IMR-90 (cell line): ENCODE measurements at regions not wholly inside any gene's neighbourhood (a gene's known extent, or its start where the extent isn't known, plus 50 kb on each side); places are given as distances from the start of the nearest gene placed in this dataset.

Source experiments
- ATAC-seq: fragments of 200-7000 bp; cut with Tn5 transposase; 2 replicates; pipeline ENCODE4 v1.9.1; 2020; ENCODE audit warnings: low read depth, mild to moderate bottlenecking, moderate library complexity
- BruUV-seq: library from RNA; stranded (reverse); fragments of 400-500 nt; replicated peaks from 2 replicates; lab custom pipeline; 2021; lab: Mats Ljungman, UMichigan
- CTCF ChIA-PET: fragments of 300-600 bp; formaldehyde crosslinking; extraction: SDS; loops from one replicate; lab custom pipeline; 2021; ENCODE audit warnings: antibody characterized with exemption; lab: Yijun Ruan, JAX
- POLR2A ChIA-PET: fragments of 300-600 bp; sonication (Branson Sonifier 250); formaldehyde crosslinking; loops from one replicate; lab custom pipeline; 2022; ENCODE audit warnings: antibody characterized with exemption; ENCODE audit not compliant: unreplicated experiment; lab: Charles Lee
- DNase-seq: peaks from one replicate; pipeline ENCODE4 v3.0.0; 2013
- H2AFZ ChIP-seq: replicated peaks from 2 replicates; pipeline ENCODE3; 2013; ENCODE audit warnings: low read length, mild to moderate bottlenecking; ENCODE audit not compliant: poor library complexity
- H2AK5ac ChIP-seq: 2 replicates; pipeline ENCODE4 v1.6.1; 2013; ENCODE audit warnings: low read depth, low read length, inconsistent platforms
- H2AK9ac ChIP-seq: replicated peaks from 2 replicates; pipeline ENCODE3; 2013; ENCODE audit warnings: mild to moderate bottlenecking, low read depth, low read length, moderate library complexity; ENCODE audit not compliant: poor library complexity
- H2BK120ac ChIP-seq: 2 replicates; pipeline ENCODE4 v1.6.1; 2013; ENCODE audit warnings: low read depth, low read length, inconsistent platforms
- H2BK15ac ChIP-seq: 3 replicates; pipeline ENCODE4 v1.6.1; 2013; ENCODE audit warnings: low read depth, low read length, inconsistent platforms
- H2BK20ac ChIP-seq: 2 replicates; pipeline ENCODE4 v1.6.1; 2013; ENCODE audit warnings: low read depth, mild to moderate bottlenecking, inconsistent platforms, low read length, moderate library complexity
- H2BK5ac ChIP-seq: 2 replicates; pipeline ENCODE4 v1.6.1; 2013; ENCODE audit warnings: mild to moderate bottlenecking, low read depth, low read length, inconsistent platforms; ENCODE audit not compliant: poor library complexity, severe bottlenecking
- H3K14ac ChIP-seq: replicated peaks from 2 replicates; pipeline ENCODE4 v1.6.1; 2013; ENCODE audit warnings: low read depth, low read length, inconsistent platforms
- H3K18ac ChIP-seq: 2 replicates; pipeline ENCODE4 v1.6.1; 2013; ENCODE audit warnings: low read depth, low read length, control low read depth
- H3K23ac ChIP-seq: 2 replicates; pipeline ENCODE4 v1.6.1; 2013; ENCODE audit warnings: low read depth, low read length, inconsistent platforms
- H3K27ac ChIP-seq: 2 replicates; pipeline ENCODE4 v1.5.1; 2013; ENCODE audit warnings: mild to moderate bottlenecking, control low read depth, low read length; ENCODE audit not compliant: insufficient read depth
- H3K27me3 ChIP-seq: 2 replicates; pipeline ENCODE4 v1.6.1; 2013; ENCODE audit warnings: low read length; ENCODE audit not compliant: control insufficient read depth, insufficient read depth
- H3K36me3 ChIP-seq: 2 replicates; pipeline ENCODE4 v1.6.1; 2013; ENCODE audit warnings: low read length, mixed read lengths; ENCODE audit not compliant: control insufficient read depth, insufficient read depth
- H3K4ac ChIP-seq: 2 replicates; pipeline ENCODE4 v1.6.1; 2013; ENCODE audit warnings: low read depth, low read length, inconsistent platforms
- H3K4me1 ChIP-seq: 2 replicates; pipeline ENCODE4 v1.6.1; 2013; ENCODE audit warnings: low read length, mixed read lengths; ENCODE audit not compliant: control insufficient read depth, insufficient read depth
- H3K4me2 ChIP-seq: 2 replicates; pipeline ENCODE4 v1.6.1; 2013; ENCODE audit warnings: low read depth, mild to moderate bottlenecking, control low read depth, low read length, moderate library complexity
- H3K4me3 ChIP-seq: 2 replicates; pipeline ENCODE4 v1.5.1; 2013; ENCODE audit warnings: low read depth, mild to moderate bottlenecking, control low read depth, low read length, moderate library complexity; ENCODE audit not compliant: insufficient read depth
- H3K56ac ChIP-seq: 2 replicates; pipeline ENCODE4 v1.6.1; 2013; ENCODE audit warnings: low read length, inconsistent platforms; ENCODE audit not compliant: insufficient read depth; ENCODE audit errors: extremely low read depth
- H3K79me1 ChIP-seq, 2 experiments: 2 replicates each; pipeline ENCODE4 v1.6.1; 2013; ENCODE audit warnings: low read length in 2 of 2, inconsistent platforms in 1 of 2, low read depth in 1 of 2
- H3K9ac ChIP-seq: 2 replicates; pipeline ENCODE4 v1.6.1; 2013; ENCODE audit warnings: low read depth, low read length, control low read depth
- H3K9me1 ChIP-seq: 2 replicates; pipeline ENCODE4 v1.6.1; 2013; ENCODE audit warnings: low read length, inconsistent platforms; ENCODE audit not compliant: insufficient read depth
- H3K9me3 ChIP-seq: 2 replicates; pipeline ENCODE4 v1.6.1; 2013; ENCODE audit warnings: low read length; ENCODE audit not compliant: control insufficient read depth, insufficient read depth
- H4K20me1 ChIP-seq: 2 replicates; pipeline ENCODE4 v1.6.1; 2013; ENCODE audit warnings: low read length, inconsistent platforms; ENCODE audit not compliant: insufficient read depth
- H4K5ac ChIP-seq: 2 replicates; pipeline ENCODE4 v1.6.1; 2013; ENCODE audit warnings: mild to moderate bottlenecking, low read depth, low read length, control low read depth
- H4K8ac ChIP-seq, 2 experiments: 2 replicates each; pipeline ENCODE4 v1.6.1; 2013; ENCODE audit warnings: low read depth in 2 of 2, low read length in 2 of 2, control low read depth in 1 of 2, inconsistent platforms in 1 of 2
- H4K91ac ChIP-seq: 2 replicates; pipeline ENCODE4 v1.6.1; 2013; ENCODE audit warnings: low read depth, low read length, inconsistent platforms; ENCODE audit not compliant: insufficient read depth
- BHLHE40 ChIP-seq: fragments of 150-350 bp; IDR thresholded peaks from 2 replicates; pipeline ENCODE4 v1.6.1; 2016; ENCODE audit warnings: mild to moderate bottlenecking, low read depth, low read length
- CHD1 ChIP-seq: IDR thresholded peaks from 2 replicates; pipeline ENCODE4 v1.6.1; 2012; ENCODE audit warnings: low read depth, low read length, improper control_type of control experiment
- FOS ChIP-seq: fragments of 150-350 bp; IDR thresholded peaks from 2 replicates; pipeline ENCODE4 v1.6.1; 2016; ENCODE audit warnings: low read depth, low read length
- MAFK ChIP-seq: IDR thresholded peaks from 2 replicates; pipeline ENCODE4 v1.6.1; 2012; ENCODE audit warnings: low read depth, low read length, improper control_type of control experiment
- MAZ ChIP-seq: IDR thresholded peaks from 2 replicates; pipeline ENCODE4 v1.6.1; 2012; ENCODE audit warnings: low read depth, mild to moderate bottlenecking, low read length, improper control_type of control experiment, moderate library complexity, borderline replicate concordance
- MXI1 ChIP-seq: IDR thresholded peaks from 2 replicates; pipeline ENCODE4 v1.6.1; 2012; ENCODE audit warnings: low read depth, mild to moderate bottlenecking, low read length, moderate library complexity, borderline replicate concordance
- NFE2L2 ChIP-seq: fragments of 150-350 bp; IDR thresholded peaks from 2 replicates; pipeline ENCODE4 v1.6.1; 2016; ENCODE audit warnings: low read depth, mild to moderate bottlenecking, low read length
- POLR2A ChIP-seq: IDR thresholded peaks from 2 replicates; pipeline ENCODE4 v1.6.1; 2012; ENCODE audit warnings: mild to moderate bottlenecking, low read depth, low read length
- RAD21 ChIP-seq: IDR thresholded peaks from 2 replicates; pipeline ENCODE4 v1.6.1; 2012; ENCODE audit warnings: low read length, improper control_type of control experiment
- RFX5 ChIP-seq: IDR thresholded peaks from 2 replicates; pipeline ENCODE4 v1.8.0; 2012; ENCODE audit warnings: low read depth, mild to moderate bottlenecking, low read length, moderate library complexity
- SMC3 ChIP-seq: fragments of 150-350 bp; IDR thresholded peaks from 2 replicates; pipeline ENCODE4 v1.6.1; 2016; ENCODE audit warnings: low read depth, mild to moderate bottlenecking, antibody characterized with exemption, low read length, moderate library complexity
- WGBS, 2 experiments: methylation state at CpG; one replicate each; pipeline versions ENCODE4 v1.1.5 to v1.1.7; 2013; ENCODE audit warnings: missing lambda C conversion rate in 2 of 2; ENCODE audit not compliant: insufficient read length in 1 of 2; ENCODE audit errors: extremely low coverage in 2 of 2; 5-methylcytosine and 5-hydroxymethylcytosine counted together
- dilution Hi-C: fragments of 300-500 bp; cut with HindIII; formaldehyde crosslinking; loops from one replicate; pipeline ENCODE4 v1.14.3; 2018; ENCODE audit warnings: low sequenced_read_pairs; ENCODE audit not compliant: unreplicated experiment
- in situ Hi-C: fragments of 300-500 bp; cut with MboI; formaldehyde crosslinking; loops from 3 replicates; pipeline ENCODE4 v1.14.3; 2019; ENCODE audit warnings: low sequenced_read_pairs, inconsistent platforms, mixed read lengths
- intact Hi-C: fragments of 100-400 bp; cut with micrococcal nuclease; formaldehyde crosslinking; loops from 2 replicates; pipeline ENCODE4 v1.10.0; 2022
- TF ChIP-seq, protein P1 (sequence below): fragments of 150-350 bp; IDR thresholded peaks from 2 replicates; pipeline ENCODE4 v1.6.1; 2016; ENCODE audit warnings: low read depth, mild to moderate bottlenecking, low read length, moderate library complexity, borderline replicate concordance
- TF ChIP-seq, protein P2 (sequence below): conservative IDR thresholded peaks from 2 replicates; pipeline ENCODE4 v1.5.1; 2012; ENCODE audit warnings: mild to moderate bottlenecking, low read depth, low read length, improper control_type of control experiment

DNA sequence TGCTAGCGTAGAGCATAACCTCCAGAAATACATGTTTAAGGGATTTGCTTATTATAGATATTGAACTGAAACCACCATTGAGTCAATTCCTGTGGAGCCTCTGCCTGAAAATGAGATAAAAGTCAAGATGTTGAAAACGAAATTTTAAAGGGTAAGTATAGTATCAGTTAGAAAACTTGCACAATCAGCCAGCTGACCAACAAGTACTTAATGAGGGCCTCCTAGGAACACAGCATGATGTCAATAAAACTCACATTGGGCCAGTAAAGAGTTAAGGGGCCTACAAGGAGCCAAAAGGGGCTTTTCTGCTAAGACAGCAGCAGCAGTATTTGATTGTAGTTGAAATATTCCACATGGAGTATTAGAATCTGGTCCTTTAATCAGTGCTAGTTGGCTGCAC is 314.1 kb upstream of the PPARGC1A start:
- Histone ChIP-seq H2AFZ (no peak overlapping the region), H3K18ac (no peak overlapping the region), H3K23ac (no peak overlapping the region), H3K4ac (no peak overlapping the region), H2AK9ac (no peak overlapping the region), H3K27me3 (no peaks in the 10 kb centered on the region; the same call in 1 of the 2 replicates), H3K56ac (no peak overlapping the region), H3K4me3 (no peak overlapping the region), H3K4me1 (no peaks in the 10 kb centered on the region), H2BK15ac (no peak overlapping the region; the same call in 2 of the 3 replicates), H4K8ac (no peak overlapping the region), H4K20me1 (no peaks in the 10 kb centered on the region), H3K9me3 (no peaks in the 10 kb centered on the region), H2BK20ac (no peak overlapping the region), H3K9ac (no peak overlapping the region), H4K5ac (no peak overlapping the region), H4K91ac (no peak overlapping the region), H3K9me1 (no peaks in the 10 kb centered on the region), H3K27ac (no peak overlapping the region), H3K4me2 (no peak overlapping the region), H3K36me3 (no peaks in the 10 kb centered on the region), H3K14ac (no peak overlapping the region), H2AK5ac (no peak overlapping the region), H2BK5ac (no peak overlapping the region), H3K79me1 (no peaks in the 10 kb centered on the region), H2BK120ac (no peak overlapping the region)
- TF ChIP-seq NFE2L2 (no peak), MAFK (no peak), SMC3 (no peak), FOS (no peak), RFX5 (no peak), BHLHE40 (no peak), CHD1 (no peak), MAZ (no peak), MXI1 (no peak), RAD21 (no peak), POLR2A (no peak)
- TF ChIP-seq, protein P1, sequence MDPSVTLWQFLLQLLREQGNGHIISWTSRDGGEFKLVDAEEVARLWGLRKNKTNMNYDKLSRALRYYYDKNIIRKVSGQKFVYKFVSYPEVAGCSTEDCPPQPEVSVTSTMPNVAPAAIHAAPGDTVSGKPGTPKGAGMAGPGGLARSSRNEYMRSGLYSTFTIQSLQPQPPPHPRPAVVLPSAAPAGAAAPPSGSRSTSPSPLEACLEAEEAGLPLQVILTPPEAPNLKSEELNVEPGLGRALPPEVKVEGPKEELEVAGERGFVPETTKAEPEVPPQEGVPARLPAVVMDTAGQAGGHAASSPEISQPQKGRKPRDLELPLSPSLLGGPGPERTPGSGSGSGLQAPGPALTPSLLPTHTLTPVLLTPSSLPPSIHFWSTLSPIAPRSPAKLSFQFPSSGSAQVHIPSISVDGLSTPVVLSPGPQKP = no peak
- TF ChIP-seq, protein P2, sequence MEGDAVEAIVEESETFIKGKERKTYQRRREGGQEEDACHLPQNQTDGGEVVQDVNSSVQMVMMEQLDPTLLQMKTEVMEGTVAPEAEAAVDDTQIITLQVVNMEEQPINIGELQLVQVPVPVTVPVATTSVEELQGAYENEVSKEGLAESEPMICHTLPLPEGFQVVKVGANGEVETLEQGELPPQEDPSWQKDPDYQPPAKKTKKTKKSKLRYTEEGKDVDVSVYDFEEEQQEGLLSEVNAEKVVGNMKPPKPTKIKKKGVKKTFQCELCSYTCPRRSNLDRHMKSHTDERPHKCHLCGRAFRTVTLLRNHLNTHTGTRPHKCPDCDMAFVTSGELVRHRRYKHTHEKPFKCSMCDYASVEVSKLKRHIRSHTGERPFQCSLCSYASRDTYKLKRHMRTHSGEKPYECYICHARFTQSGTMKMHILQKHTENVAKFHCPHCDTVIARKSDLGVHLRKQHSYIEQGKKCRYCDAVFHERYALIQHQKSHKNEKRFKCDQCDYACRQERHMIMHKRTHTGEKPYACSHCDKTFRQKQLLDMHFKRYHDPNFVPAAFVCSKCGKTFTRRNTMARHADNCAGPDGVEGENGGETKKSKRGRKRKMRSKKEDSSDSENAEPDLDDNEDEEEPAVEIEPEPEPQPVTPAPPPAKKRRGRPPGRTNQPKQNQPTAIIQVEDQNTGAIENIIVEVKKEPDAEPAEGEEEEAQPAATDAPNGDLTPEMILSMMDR = no peak
- no TSS peak for BruUV-seq
- POLR2A ChIA-PET = no interaction called here
- DNase-seq = no peak
- in situ Hi-C loops (no loop called here), dilution Hi-C loops (no loop called here), intact Hi-C loops (no loop called here)
- no peak for ATAC-seq
- CTCF ChIA-PET = no interaction called here
- no CpG with 5 or more reads among the region's 2 CpGs for WGBS, 2 experiments
